ENCODE measurements at regions not wholly inside any gene's neighbourhood (a gene's known extent, or its start where the extent isn't known, plus 50 kb on each side); places are given as distances from the start of the nearest gene placed in this dataset.
"Not testable (repeated sequence)": the region's sequence is repeated elsewhere in the genome, so short reads cannot be mapped to it uniquely, and the experiment has no call there.

DNA sequence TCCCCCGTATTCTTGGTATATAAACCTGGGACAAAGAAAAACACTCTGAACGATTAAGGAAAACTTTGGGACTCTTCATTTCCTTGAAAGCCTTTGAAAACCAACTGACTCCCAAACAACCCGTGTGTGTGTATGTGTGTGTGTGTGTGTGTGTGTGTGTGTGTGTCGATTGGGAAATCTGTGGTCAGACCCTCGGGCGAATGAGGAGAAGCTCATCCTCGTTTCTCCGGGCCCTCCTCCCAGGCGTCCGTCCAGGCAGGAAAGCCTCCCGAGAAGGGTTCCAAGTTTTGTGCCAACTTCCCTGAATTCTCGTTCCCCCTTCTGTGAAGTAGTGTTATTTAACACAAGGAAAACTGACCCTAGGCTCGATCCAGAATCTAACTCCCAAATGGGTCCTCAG, 4411.6 kb upstream of the TPTE start:
- H3K27ac ChIP-seq (ENCODE audit: low read depth in 2 of 2, low read length in 1 of 2); H3K79me2 ChIP-seq (ENCODE audit: insufficient read depth); POLR2A ChIA-PET; DNase-seq; H3K27me3 ChIP-seq (ENCODE audit: insufficient read depth); H2AFZ ChIP-seq (ENCODE audit: low read depth); H3K4me1 ChIP-seq (ENCODE audit: control insufficient read depth in 1 of 2, insufficient read depth in 2 of 2, low read depth in 1 of 2, low read length in 1 of 2); H3K4me3 ChIP-seq (ENCODE audit: low read depth in 2 of 2, low read length in 1 of 2); H3F3A ChIP-seq (replicated peaks; ENCODE audit: insufficient read depth); H3K36me3 ChIP-seq (replicated peaks in 1 of 2; ENCODE audit: control insufficient read depth in 1 of 2, insufficient read depth in 2 of 2, low read length in 1 of 2); H3K9me2 ChIP-seq; H3K9me3 ChIP-seq; H3K4me2 ChIP-seq; H4K20me1 ChIP-seq (ENCODE audit: insufficient read depth); H3K9ac ChIP-seq; CTCF ChIA-PET: not testable (repeated sequence)
- WGBS (ENCODE audit: low lambda C conversion rate), result 94% methylated on average over 6 of the region's 13 CpGs

DNA sequence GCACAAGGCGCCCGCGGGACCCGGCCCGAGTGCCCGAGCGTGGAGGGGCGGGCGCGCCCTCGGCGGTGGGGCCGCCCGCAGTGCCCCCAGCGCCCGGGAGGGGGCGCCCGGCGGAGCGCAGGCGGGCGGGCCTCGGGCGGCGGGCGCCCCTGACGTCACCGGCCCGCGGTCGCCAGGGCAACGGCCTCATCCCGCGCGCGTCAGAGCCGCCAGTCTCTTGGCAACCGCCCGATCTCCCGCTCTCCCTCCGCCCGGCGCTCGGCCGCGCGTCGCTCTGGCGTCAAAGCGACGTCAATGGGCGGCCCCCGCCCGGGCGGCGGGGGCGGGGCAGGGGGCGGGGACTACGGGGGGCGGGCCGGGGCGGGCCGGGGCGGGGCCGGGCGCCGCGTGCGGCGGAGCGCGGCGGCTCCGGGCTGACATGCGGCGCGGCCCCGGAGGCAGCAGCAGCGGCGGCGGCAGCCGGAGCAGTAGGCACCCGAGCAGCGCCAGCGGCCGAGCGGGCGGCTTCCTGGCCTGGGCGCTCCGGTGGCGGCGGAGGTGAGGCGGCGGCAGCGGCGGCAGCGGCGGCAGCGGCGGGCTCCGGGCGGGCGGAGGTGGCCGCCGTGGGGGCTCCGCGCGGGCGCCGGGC, 4410.6 kb upstream of the TPTE start:
- H3K9me3 ChIP-seq; CTCF ChIA-PET; H3K79me2 ChIP-seq (ENCODE audit: insufficient read depth); H3K36me3 ChIP-seq (replicated peaks in 1 of 2; ENCODE audit: control insufficient read depth in 1 of 2, insufficient read depth in 2 of 2, low read length in 1 of 2); H3K27me3 ChIP-seq (ENCODE audit: insufficient read depth); H3K9me2 ChIP-seq; H3K4me2 ChIP-seq; H4K20me1 ChIP-seq (ENCODE audit: insufficient read depth); H2AFZ ChIP-seq (ENCODE audit: low read depth); POLR2A ChIA-PET; H3K4me1 ChIP-seq (ENCODE audit: control insufficient read depth in 1 of 2, insufficient read depth in 2 of 2, low read depth in 1 of 2, low read length in 1 of 2); H3K9ac ChIP-seq; H3K4me3 ChIP-seq (ENCODE audit: low read depth in 2 of 2, low read length in 1 of 2); H3K27ac ChIP-seq (ENCODE audit: low read depth in 2 of 2, low read length in 1 of 2); DNase-seq; H3F3A ChIP-seq (replicated peaks; ENCODE audit: insufficient read depth): not testable (repeated sequence)
- WGBS (ENCODE audit: low lambda C conversion rate), result no CpG with 5 or more reads among the region's 110 CpGs

DNA sequence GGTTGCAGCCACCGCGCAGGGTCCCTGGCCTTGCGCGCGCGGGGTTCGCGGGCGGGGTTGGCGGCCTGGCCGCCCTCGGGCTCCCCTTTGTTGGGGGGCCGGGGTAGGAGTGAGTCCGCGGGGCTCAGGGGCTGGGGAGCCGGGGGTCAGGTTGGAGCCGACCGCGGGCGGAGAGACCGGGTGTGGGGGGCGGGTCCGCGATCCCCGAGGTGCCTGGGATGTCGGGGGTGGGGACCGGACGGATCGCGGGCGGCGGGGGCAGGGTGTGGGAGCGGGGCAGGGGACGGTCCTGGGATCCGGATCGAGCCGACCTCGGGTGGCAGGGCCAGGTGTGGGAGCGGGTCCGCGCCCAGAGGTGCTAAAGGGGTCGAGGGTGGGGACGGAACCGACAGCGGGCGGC, 4410.0 kb upstream of the TPTE start:
- H3K27ac ChIP-seq (ENCODE audit: low read depth in 2 of 2, low read length in 1 of 2); H2AFZ ChIP-seq (ENCODE audit: low read depth); DNase-seq; H3K9me2 ChIP-seq; H3K4me1 ChIP-seq (ENCODE audit: control insufficient read depth in 1 of 2, insufficient read depth in 2 of 2, low read depth in 1 of 2, low read length in 1 of 2); POLR2A ChIA-PET; CTCF ChIA-PET; H3K79me2 ChIP-seq (ENCODE audit: insufficient read depth); H3K36me3 ChIP-seq (replicated peaks in 1 of 2; ENCODE audit: control insufficient read depth in 1 of 2, insufficient read depth in 2 of 2, low read length in 1 of 2); H3K9ac ChIP-seq; H3K9me3 ChIP-seq; H4K20me1 ChIP-seq (ENCODE audit: insufficient read depth); H3F3A ChIP-seq (replicated peaks; ENCODE audit: insufficient read depth); H3K4me2 ChIP-seq; H3K27me3 ChIP-seq (ENCODE audit: insufficient read depth): not testable (repeated sequence)
- peak overlapping the region in 1 of 2 experiments; percentile 24; a peak in 1 of 4 replicates for H3K4me3 ChIP-seq (ENCODE audit: low read depth in 2 of 2, low read length in 1 of 2)
- WGBS (ENCODE audit: low lambda C conversion rate), result no CpG with 5 or more reads among the region's 46 CpGs

DNA sequence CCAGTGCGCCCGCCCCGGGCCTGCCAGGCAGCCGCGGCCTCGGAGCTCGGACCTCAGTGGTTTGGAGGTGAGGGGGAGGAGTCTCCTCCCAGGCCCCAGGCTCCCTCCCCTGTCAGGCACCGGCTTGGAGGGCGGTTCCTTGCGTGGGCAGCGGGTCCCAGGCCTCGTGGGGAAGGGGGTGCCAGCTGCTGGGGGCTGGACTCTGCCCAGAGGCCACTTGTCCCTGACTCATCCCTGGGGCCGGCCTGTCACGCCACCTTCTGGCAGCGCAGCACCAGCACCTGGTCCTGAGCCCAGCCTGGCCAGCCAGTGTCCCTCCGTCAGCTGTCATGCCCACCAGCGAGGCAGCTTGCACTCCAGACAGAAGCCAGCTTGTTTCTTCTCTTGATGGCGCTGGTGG, 4403.0 kb upstream of the TPTE start:
- H3K36me3 ChIP-seq (replicated peaks in 1 of 2; ENCODE audit: control insufficient read depth in 1 of 2, insufficient read depth in 2 of 2, low read length in 1 of 2); POLR2A ChIA-PET; H3K79me2 ChIP-seq (ENCODE audit: insufficient read depth); H3F3A ChIP-seq (replicated peaks; ENCODE audit: insufficient read depth); H4K20me1 ChIP-seq (ENCODE audit: insufficient read depth); H3K4me3 ChIP-seq (ENCODE audit: low read depth in 2 of 2, low read length in 1 of 2); H2AFZ ChIP-seq (ENCODE audit: low read depth); H3K4me1 ChIP-seq (ENCODE audit: control insufficient read depth in 1 of 2, insufficient read depth in 2 of 2, low read depth in 1 of 2, low read length in 1 of 2); H3K4me2 ChIP-seq; CTCF ChIA-PET; H3K9me2 ChIP-seq; H3K27me3 ChIP-seq (ENCODE audit: insufficient read depth); H3K27ac ChIP-seq (ENCODE audit: low read depth in 2 of 2, low read length in 1 of 2); H3K9me3 ChIP-seq; H3K9ac ChIP-seq; DNase-seq: not testable (repeated sequence)
- WGBS (ENCODE audit: low lambda C conversion rate), result no CpG with 5 or more reads among the region's 18 CpGs

DNA sequence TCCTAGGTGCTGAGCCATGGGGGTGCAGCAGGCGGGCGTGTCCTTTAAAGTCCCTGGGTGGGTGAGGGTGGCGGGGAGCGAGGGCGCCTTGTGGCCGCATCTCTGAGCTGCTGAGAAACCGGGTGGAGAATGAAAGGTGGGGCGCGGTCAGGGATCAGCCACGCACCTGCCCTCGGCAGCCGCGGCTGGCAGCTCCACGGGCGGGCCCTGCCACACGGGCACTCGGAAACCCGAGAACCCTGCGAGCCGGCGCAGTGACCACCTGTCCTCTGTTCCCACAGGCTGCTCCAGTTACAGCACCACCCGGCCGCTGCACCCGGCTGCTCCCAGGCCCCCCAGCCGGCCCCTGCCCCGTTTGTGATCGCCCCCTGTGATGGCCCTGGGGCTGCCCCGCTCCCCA, 4400.5 kb upstream of the TPTE start:
- H3F3A ChIP-seq (replicated peaks; ENCODE audit: insufficient read depth); H2AFZ ChIP-seq (ENCODE audit: low read depth); H3K9me2 ChIP-seq; H3K9ac ChIP-seq; DNase-seq; H4K20me1 ChIP-seq (ENCODE audit: insufficient read depth); CTCF ChIA-PET; H3K4me3 ChIP-seq (ENCODE audit: low read depth in 2 of 2, low read length in 1 of 2); H3K27me3 ChIP-seq (ENCODE audit: insufficient read depth); H3K9me3 ChIP-seq; POLR2A ChIA-PET; H3K4me1 ChIP-seq (ENCODE audit: control insufficient read depth in 1 of 2, insufficient read depth in 2 of 2, low read depth in 1 of 2, low read length in 1 of 2); H3K36me3 ChIP-seq (replicated peaks in 1 of 2; ENCODE audit: control insufficient read depth in 1 of 2, insufficient read depth in 2 of 2, low read length in 1 of 2); H3K27ac ChIP-seq (ENCODE audit: low read depth in 2 of 2, low read length in 1 of 2); H3K79me2 ChIP-seq (ENCODE audit: insufficient read depth); H3K4me2 ChIP-seq: not testable (repeated sequence)
- no CpG with 5 or more reads among the region's 28 CpGs for WGBS (ENCODE audit: low lambda C conversion rate)

DNA sequence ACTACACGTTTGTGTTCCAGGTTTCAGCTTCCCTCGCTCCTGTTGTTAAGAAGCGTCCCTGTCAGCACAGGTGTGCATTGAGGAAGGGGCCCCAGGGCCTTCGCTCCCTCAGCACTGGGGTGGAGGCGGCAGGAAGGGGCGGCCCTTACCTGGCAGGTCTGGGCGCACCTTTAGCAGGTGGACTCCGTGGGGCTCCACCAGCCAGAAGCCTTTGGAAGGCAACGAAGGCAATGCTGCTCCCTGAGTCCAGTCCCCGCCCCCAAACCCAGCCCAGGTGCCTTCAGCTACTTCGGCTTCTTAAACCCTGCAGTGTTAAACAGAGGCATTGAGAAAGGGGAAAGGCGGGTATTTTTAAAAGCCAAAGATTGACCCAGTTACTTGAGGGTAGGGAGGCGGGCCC, 4398.8 kb upstream of the TPTE start:
- H4K20me1 ChIP-seq (ENCODE audit: insufficient read depth); H3K27me3 ChIP-seq (ENCODE audit: insufficient read depth); H3K4me3 ChIP-seq (ENCODE audit: low read depth in 2 of 2, low read length in 1 of 2); H3K27ac ChIP-seq (ENCODE audit: low read depth in 2 of 2, low read length in 1 of 2); H3K9me2 ChIP-seq; H3K36me3 ChIP-seq (replicated peaks in 1 of 2; ENCODE audit: control insufficient read depth in 1 of 2, insufficient read depth in 2 of 2, low read length in 1 of 2); DNase-seq; H3K9ac ChIP-seq; H3K9me3 ChIP-seq; H3K79me2 ChIP-seq (ENCODE audit: insufficient read depth); H3F3A ChIP-seq (replicated peaks; ENCODE audit: insufficient read depth); H2AFZ ChIP-seq (ENCODE audit: low read depth); H3K4me1 ChIP-seq (ENCODE audit: control insufficient read depth in 1 of 2, insufficient read depth in 2 of 2, low read depth in 1 of 2, low read length in 1 of 2); POLR2A ChIA-PET; H3K4me2 ChIP-seq; CTCF ChIA-PET: not testable (repeated sequence)
- 85% methylated on average over 3 of the region's 13 CpGs for WGBS (ENCODE audit: low lambda C conversion rate)

DNA sequence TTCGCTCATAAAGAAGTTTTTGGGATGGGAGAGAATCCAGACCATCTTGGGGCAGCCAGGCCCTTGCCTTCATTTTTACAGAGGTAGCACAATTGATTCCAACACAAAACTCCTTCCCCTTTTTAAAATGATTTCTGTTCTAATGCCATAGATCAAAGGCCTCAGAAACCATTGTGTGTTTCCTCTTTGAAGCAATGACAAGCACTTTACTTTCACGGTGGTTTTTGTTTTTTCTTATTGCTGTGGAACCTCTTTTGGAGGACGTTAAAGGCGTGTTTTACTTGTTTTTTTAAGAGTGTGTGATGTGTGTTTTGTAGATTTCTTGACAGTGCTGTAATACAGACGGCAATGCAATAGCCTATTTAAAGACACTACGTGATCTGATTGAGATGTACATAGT, 4398.2 kb upstream of the TPTE start:
- H3K4me3 ChIP-seq (ENCODE audit: low read depth in 2 of 2, low read length in 1 of 2); H3K79me2 ChIP-seq (ENCODE audit: insufficient read depth); POLR2A ChIA-PET; H3K4me1 ChIP-seq (ENCODE audit: control insufficient read depth in 1 of 2, insufficient read depth in 2 of 2, low read depth in 1 of 2, low read length in 1 of 2); H3F3A ChIP-seq (replicated peaks; ENCODE audit: insufficient read depth); H3K9me3 ChIP-seq; CTCF ChIA-PET; H4K20me1 ChIP-seq (ENCODE audit: insufficient read depth); H2AFZ ChIP-seq (ENCODE audit: low read depth); H3K27me3 ChIP-seq (ENCODE audit: insufficient read depth); H3K9ac ChIP-seq; H3K27ac ChIP-seq (ENCODE audit: low read depth in 2 of 2, low read length in 1 of 2); DNase-seq; H3K36me3 ChIP-seq (replicated peaks in 1 of 2; ENCODE audit: control insufficient read depth in 1 of 2, insufficient read depth in 2 of 2, low read length in 1 of 2); H3K4me2 ChIP-seq; H3K9me2 ChIP-seq: not testable (repeated sequence)
- 50% methylated on average over 1 of the region's 6 CpGs for WGBS (ENCODE audit: low lambda C conversion rate)
